GM12864 (cell line): ENCODE measurements at regions not wholly inside any gene's neighbourhood (a gene's known extent, or its start where the extent isn't known, plus 50 kb on each side); places are given as distances from the start of the nearest gene placed in this dataset.

Experiments
- DNase-seq: peaks from one replicate; pipeline ENCODE4 v3.0.0-alpha.2; 2011; ENCODE audit warnings: low read depth
- H3K4me3 ChIP-seq: 2 replicates; pipeline ENCODE4 v1.5.1; 2011; ENCODE audit warnings: mild to moderate bottlenecking, low read depth, low read length, control low read depth
- TF ChIP-seq, protein P1 (sequence below): IDR thresholded peaks from 2 replicates; pipeline ENCODE4 v1.5.1; 2011; ENCODE audit warnings: low read depth, mild to moderate bottlenecking, moderate library complexity, low read length, control low read depth, inconsistent platforms; ENCODE audit errors: missing control alignments

GRCh38 chr9:28053096-28053777, 480.0 kb upstream of the C9orf72 start:
- TF ChIP-seq, protein P1, sequence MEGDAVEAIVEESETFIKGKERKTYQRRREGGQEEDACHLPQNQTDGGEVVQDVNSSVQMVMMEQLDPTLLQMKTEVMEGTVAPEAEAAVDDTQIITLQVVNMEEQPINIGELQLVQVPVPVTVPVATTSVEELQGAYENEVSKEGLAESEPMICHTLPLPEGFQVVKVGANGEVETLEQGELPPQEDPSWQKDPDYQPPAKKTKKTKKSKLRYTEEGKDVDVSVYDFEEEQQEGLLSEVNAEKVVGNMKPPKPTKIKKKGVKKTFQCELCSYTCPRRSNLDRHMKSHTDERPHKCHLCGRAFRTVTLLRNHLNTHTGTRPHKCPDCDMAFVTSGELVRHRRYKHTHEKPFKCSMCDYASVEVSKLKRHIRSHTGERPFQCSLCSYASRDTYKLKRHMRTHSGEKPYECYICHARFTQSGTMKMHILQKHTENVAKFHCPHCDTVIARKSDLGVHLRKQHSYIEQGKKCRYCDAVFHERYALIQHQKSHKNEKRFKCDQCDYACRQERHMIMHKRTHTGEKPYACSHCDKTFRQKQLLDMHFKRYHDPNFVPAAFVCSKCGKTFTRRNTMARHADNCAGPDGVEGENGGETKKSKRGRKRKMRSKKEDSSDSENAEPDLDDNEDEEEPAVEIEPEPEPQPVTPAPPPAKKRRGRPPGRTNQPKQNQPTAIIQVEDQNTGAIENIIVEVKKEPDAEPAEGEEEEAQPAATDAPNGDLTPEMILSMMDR, result no peak
- no peak for DNase-seq

GRCh38 chr9:28056006-28056405, 482.7 kb upstream of the C9orf72 start:
- TF ChIP-seq, protein P1, result no peak
- H3K4me3 ChIP-seq, result no peak overlapping the region
- no peak for DNase-seq

More at GRCh38 chr9:28053096-28053777, 480.0 kb upstream of the C9orf72 start:
- no peak overlapping the region for H3K4me3 ChIP-seq

GRCh38 chr9:28056466-28056865, 483.2 kb upstream of the C9orf72 start:
- no peak overlapping the region for H3K4me3 ChIP-seq
- no peak for DNase-seq
- TF ChIP-seq, protein P1, result no peak

DNA sequence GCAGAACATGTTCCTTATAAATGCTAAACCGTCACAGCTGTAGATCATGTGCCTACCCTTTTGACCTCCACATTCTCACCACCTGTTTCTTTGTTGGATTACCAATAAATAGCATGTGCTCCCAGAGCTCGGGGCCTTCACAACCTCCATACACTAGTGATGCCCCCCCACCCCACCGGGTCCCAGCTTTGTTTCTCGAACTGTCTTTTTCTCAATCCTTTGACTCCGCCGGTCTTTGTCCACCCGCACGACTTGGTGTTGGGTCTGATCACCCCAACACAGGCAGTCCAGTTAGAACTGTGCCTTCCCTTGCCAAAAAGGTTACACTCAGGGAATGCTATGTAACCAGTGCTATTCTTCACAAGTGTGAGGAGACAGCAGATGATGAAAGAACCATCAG, 485.9 kb upstream of the C9orf72 start:
- no peak overlapping the region for H3K4me3 ChIP-seq
- no peak for DNase-seq
- TF ChIP-seq, protein P1, result no peak

DNA sequence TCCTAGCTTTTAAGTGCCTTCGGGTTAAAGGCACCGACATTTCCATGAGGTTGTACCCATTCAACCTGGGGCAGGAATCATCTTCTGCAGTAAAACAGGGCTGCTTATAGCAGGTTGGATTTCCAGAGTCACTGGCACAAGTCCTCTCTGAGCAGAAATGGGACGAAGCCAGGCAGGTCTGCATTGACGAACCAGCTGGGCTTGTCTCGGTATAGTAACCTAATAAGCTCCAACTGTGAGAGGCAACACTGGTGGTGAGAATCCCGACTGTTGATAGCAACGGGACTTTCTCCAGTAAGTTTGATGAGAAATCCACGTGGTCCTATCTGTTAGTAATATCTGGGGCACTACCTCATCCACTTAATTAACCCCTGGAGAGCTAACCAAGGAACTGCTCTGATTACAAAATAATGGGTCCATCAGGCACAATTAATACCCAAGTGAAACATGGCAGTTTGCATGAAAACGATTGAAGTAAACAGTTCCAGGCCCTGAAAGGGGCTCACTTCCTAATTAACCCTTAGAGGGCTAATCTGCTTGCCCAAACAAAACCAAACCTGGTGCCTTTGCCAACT, 491.0 kb upstream of the C9orf72 start:
- no peak overlapping the region for H3K4me3 ChIP-seq
- TF ChIP-seq, protein P1, result no peak
- DNase-seq, result no peak

DNA sequence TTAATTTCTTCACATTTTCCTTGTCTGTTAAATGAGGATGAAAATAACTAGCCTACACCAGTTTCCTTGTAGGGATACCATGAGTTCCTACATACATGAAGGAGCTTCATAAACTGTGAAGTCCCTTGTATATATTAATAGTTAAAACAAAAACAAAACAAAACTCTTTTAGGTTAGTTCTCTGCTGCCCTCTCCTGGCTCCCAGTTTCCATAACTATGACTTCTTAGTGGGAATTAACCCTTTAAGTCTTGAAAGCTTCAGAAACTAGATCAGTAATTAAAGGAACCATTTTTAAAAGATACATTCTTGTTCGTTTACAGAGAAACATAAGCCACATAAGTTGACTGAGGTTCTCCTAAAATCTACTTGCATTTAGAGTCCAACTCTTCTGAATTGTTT, 500.0 kb upstream of the C9orf72 start:
- H3K4me3 ChIP-seq, result no peak overlapping the region
- no peak for DNase-seq
- TF ChIP-seq, protein P1, result peak; percentile 32

- TF ChIP-seq, protein P1, result no peak
- H3K4me3 ChIP-seq, result no peak overlapping the region
- no peak for DNase-seq
Observed at GRCh38 chr9:28079677-28080076, 506.4 kb upstream of the C9orf72 start.
